Neural crest cell (in vitro differentiated cells): ENCODE measurements at regions not wholly inside any gene's neighbourhood (a gene's known extent, or its start where the extent isn't known, plus 50 kb on each side); places are given as distances from the start of the nearest gene placed in this dataset.

ENCODE experiments used
- DNase-seq: peaks from one replicate; pipeline ENCODE4 v3.0.0; 2021; ENCODE audit warnings: low read depth, mixed read lengths, low spot score
- H3K27ac Mint-ChIP-seq: one replicate; pipeline ENCODE4 v1.8.0; 2021; ENCODE audit warnings: mild to moderate bottlenecking, mixed read lengths; ENCODE audit not compliant: unreplicated experiment
- H3K27me3 Mint-ChIP-seq: 2 replicates; pipeline ENCODE4 v1.8.0; 2021; ENCODE audit warnings: low read depth, mild to moderate bottlenecking, mixed read lengths
- H3K36me3 Mint-ChIP-seq: 2 replicates; pipeline ENCODE4 v1.8.0; 2021; ENCODE audit warnings: low read depth, mild to moderate bottlenecking, mixed read lengths
- H3K4me1 Mint-ChIP-seq: 2 replicates; pipeline ENCODE4 v1.8.0; 2021; ENCODE audit warnings: mixed read lengths
- H3K4me3 Mint-ChIP-seq: one replicate; pipeline ENCODE4 v1.8.0; 2021; ENCODE audit warnings: mild to moderate bottlenecking, mixed read lengths
- H3K9me3 Mint-ChIP-seq: 2 replicates; pipeline ENCODE4 v1.8.0; 2021; ENCODE audit warnings: mixed read lengths
- CTCF ChIP-seq: fragments of 200-600 bp; sonication (generic); conservative IDR thresholded peaks from 2 replicates; pipeline ENCODE4 v1.5.0; 2021; ENCODE audit warnings: antibody characterized with exemption, mild to moderate bottlenecking

GRCh38 chrX:39869846-39870601, 227.7 kb downstream of the BCOR start:
- Mint-ChIP-seq H3K36me3 (peaks cover 4% of the 10 kb centered on the region), H3K4me1 (peaks cover 9% of the 10 kb centered on the region), H3K27ac (no peak overlapping the region), H3K9me3 (peaks cover 4% of the 10 kb centered on the region), H3K4me3 (no peak overlapping the region), H3K27me3 (no peaks in the 10 kb centered on the region)
- DNase-seq, result no peak
- TF ChIP-seq CTCF, result no peak

GRCh38 chrX:39871648-39872047, 226.1 kb downstream of the BCOR start:
- Mint-ChIP-seq H3K36me3 (peaks cover 4% of the 10 kb centered on the region), H3K27me3 (no peaks in the 10 kb centered on the region), H3K4me3 (no peak overlapping the region), H3K4me1 (peaks cover under 1% of the 10 kb centered on the region), H3K27ac (no peak overlapping the region), H3K9me3 (no peaks in the 10 kb centered on the region)
- TF ChIP-seq CTCF, result no peak
- DNase-seq, result no peak

- Mint-ChIP-seq H3K27ac (no peak overlapping the region), H3K27me3 (no peaks in the 10 kb centered on the region), H3K36me3 (peaks cover 4% of the 10 kb centered on the region), H3K9me3 (no peaks in the 10 kb centered on the region), H3K4me3 (no peak overlapping the region), H3K4me1 (peaks cover under 1% of the 10 kb centered on the region)
- DNase-seq, result no peak
- no peak for TF ChIP-seq CTCF
These were observed 224.6 kb downstream of the BCOR start for GRCh38 chrX:39873117-39873516.

- no peak for TF ChIP-seq CTCF
- Mint-ChIP-seq H3K36me3 (peaks cover 4% of the 10 kb centered on the region), H3K27me3 (no peaks in the 10 kb centered on the region), H3K27ac (no peak overlapping the region), H3K4me3 (no peak overlapping the region), H3K9me3 (no peaks in the 10 kb centered on the region), H3K4me1 (peaks cover 12% of the 10 kb centered on the region)
- no peak for DNase-seq
These were observed 223.4 kb downstream of the BCOR start for GRCh38 chrX:39874202-39874816.

- H3K36me3 Mint-ChIP-seq, result peaks cover 2% of the 10 kb centered on the region
- no peaks in the 10 kb centered on the region for H3K9me3 Mint-ChIP-seq
- H3K27ac Mint-ChIP-seq, result no peak overlapping the region
- no peak for TF ChIP-seq CTCF
- H3K27me3 Mint-ChIP-seq, result no peaks in the 10 kb centered on the region
- no peak overlapping the region for H3K4me3 Mint-ChIP-seq
- H3K4me1 Mint-ChIP-seq, result peaks cover 12% of the 10 kb centered on the region
- DNase-seq, result no peak
These were observed 221.7 kb downstream of the BCOR start for GRCh38 chrX:39875834-39876628.
